IMR-90 (cell line): ENCODE measurements at regions not wholly inside any gene's neighbourhood (a gene's known extent, or its start where the extent isn't known, plus 50 kb on each side); places are given as distances from the start of the nearest gene placed in this dataset.

Experiments used
- ATAC-seq: fragments of 200-7000 bp; cut with Tn5 transposase; 2 replicates; pipeline ENCODE4 v1.9.1; 2020; ENCODE audit warnings: low read depth, mild to moderate bottlenecking, moderate library complexity
- BruUV-seq: library from RNA; stranded (reverse); fragments of 400-500 nt; replicated peaks from 2 replicates; lab custom pipeline; 2021; lab: Mats Ljungman, UMichigan
- CTCF ChIA-PET: fragments of 300-600 bp; formaldehyde crosslinking; extraction: SDS; loops from one replicate; lab custom pipeline; 2021; ENCODE audit warnings: antibody characterized with exemption; lab: Yijun Ruan, JAX
- POLR2A ChIA-PET: fragments of 300-600 bp; sonication (Branson Sonifier 250); formaldehyde crosslinking; loops from one replicate; lab custom pipeline; 2022; ENCODE audit warnings: antibody characterized with exemption; ENCODE audit not compliant: unreplicated experiment; lab: Charles Lee
- DNase-seq: peaks from one replicate; pipeline ENCODE4 v3.0.0; 2013
- H2AFZ ChIP-seq: replicated peaks from 2 replicates; pipeline ENCODE3; 2013; ENCODE audit warnings: low read length, mild to moderate bottlenecking; ENCODE audit not compliant: poor library complexity
- H2AK5ac ChIP-seq: 2 replicates; pipeline ENCODE4 v1.6.1; 2013; ENCODE audit warnings: low read depth, low read length, inconsistent platforms
- H2AK9ac ChIP-seq: replicated peaks from 2 replicates; pipeline ENCODE3; 2013; ENCODE audit warnings: mild to moderate bottlenecking, low read depth, low read length, moderate library complexity; ENCODE audit not compliant: poor library complexity
- H2BK120ac ChIP-seq: 2 replicates; pipeline ENCODE4 v1.6.1; 2013; ENCODE audit warnings: low read depth, low read length, inconsistent platforms
- H2BK15ac ChIP-seq: 3 replicates; pipeline ENCODE4 v1.6.1; 2013; ENCODE audit warnings: low read depth, low read length, inconsistent platforms
- H2BK20ac ChIP-seq: 2 replicates; pipeline ENCODE4 v1.6.1; 2013; ENCODE audit warnings: low read depth, mild to moderate bottlenecking, inconsistent platforms, low read length, moderate library complexity
- H2BK5ac ChIP-seq: 2 replicates; pipeline ENCODE4 v1.6.1; 2013; ENCODE audit warnings: mild to moderate bottlenecking, low read depth, low read length, inconsistent platforms; ENCODE audit not compliant: poor library complexity, severe bottlenecking
- H3K14ac ChIP-seq: replicated peaks from 2 replicates; pipeline ENCODE4 v1.6.1; 2013; ENCODE audit warnings: low read depth, low read length, inconsistent platforms
- H3K18ac ChIP-seq: 2 replicates; pipeline ENCODE4 v1.6.1; 2013; ENCODE audit warnings: low read depth, low read length, control low read depth
- H3K23ac ChIP-seq: 2 replicates; pipeline ENCODE4 v1.6.1; 2013; ENCODE audit warnings: low read depth, low read length, inconsistent platforms
- H3K27ac ChIP-seq: 2 replicates; pipeline ENCODE4 v1.5.1; 2013; ENCODE audit warnings: mild to moderate bottlenecking, control low read depth, low read length; ENCODE audit not compliant: insufficient read depth
- H3K27me3 ChIP-seq: 2 replicates; pipeline ENCODE4 v1.6.1; 2013; ENCODE audit warnings: low read length; ENCODE audit not compliant: control insufficient read depth, insufficient read depth
- H3K36me3 ChIP-seq: 2 replicates; pipeline ENCODE4 v1.6.1; 2013; ENCODE audit warnings: low read length, mixed read lengths; ENCODE audit not compliant: control insufficient read depth, insufficient read depth
- H3K4ac ChIP-seq: 2 replicates; pipeline ENCODE4 v1.6.1; 2013; ENCODE audit warnings: low read depth, low read length, inconsistent platforms
- H3K4me1 ChIP-seq: 2 replicates; pipeline ENCODE4 v1.6.1; 2013; ENCODE audit warnings: low read length, mixed read lengths; ENCODE audit not compliant: control insufficient read depth, insufficient read depth
- H3K4me2 ChIP-seq: 2 replicates; pipeline ENCODE4 v1.6.1; 2013; ENCODE audit warnings: low read depth, mild to moderate bottlenecking, control low read depth, low read length, moderate library complexity
- H3K4me3 ChIP-seq: 2 replicates; pipeline ENCODE4 v1.5.1; 2013; ENCODE audit warnings: low read depth, mild to moderate bottlenecking, control low read depth, low read length, moderate library complexity; ENCODE audit not compliant: insufficient read depth
- H3K56ac ChIP-seq: 2 replicates; pipeline ENCODE4 v1.6.1; 2013; ENCODE audit warnings: low read length, inconsistent platforms; ENCODE audit not compliant: insufficient read depth; ENCODE audit errors: extremely low read depth
- H3K79me1 ChIP-seq, 2 experiments: 2 replicates each; pipeline ENCODE4 v1.6.1; 2013; ENCODE audit warnings: low read length in 2 of 2, inconsistent platforms in 1 of 2, low read depth in 1 of 2
- H3K9ac ChIP-seq: 2 replicates; pipeline ENCODE4 v1.6.1; 2013; ENCODE audit warnings: low read depth, low read length, control low read depth
- H3K9me1 ChIP-seq: 2 replicates; pipeline ENCODE4 v1.6.1; 2013; ENCODE audit warnings: low read length, inconsistent platforms; ENCODE audit not compliant: insufficient read depth
- H3K9me3 ChIP-seq: 2 replicates; pipeline ENCODE4 v1.6.1; 2013; ENCODE audit warnings: low read length; ENCODE audit not compliant: control insufficient read depth, insufficient read depth
- H4K20me1 ChIP-seq: 2 replicates; pipeline ENCODE4 v1.6.1; 2013; ENCODE audit warnings: low read length, inconsistent platforms; ENCODE audit not compliant: insufficient read depth
- H4K5ac ChIP-seq: 2 replicates; pipeline ENCODE4 v1.6.1; 2013; ENCODE audit warnings: mild to moderate bottlenecking, low read depth, low read length, control low read depth
- H4K8ac ChIP-seq, 2 experiments: 2 replicates each; pipeline ENCODE4 v1.6.1; 2013; ENCODE audit warnings: low read depth in 2 of 2, low read length in 2 of 2, control low read depth in 1 of 2, inconsistent platforms in 1 of 2
- H4K91ac ChIP-seq: 2 replicates; pipeline ENCODE4 v1.6.1; 2013; ENCODE audit warnings: low read depth, low read length, inconsistent platforms; ENCODE audit not compliant: insufficient read depth
- BHLHE40 ChIP-seq: fragments of 150-350 bp; IDR thresholded peaks from 2 replicates; pipeline ENCODE4 v1.6.1; 2016; ENCODE audit warnings: mild to moderate bottlenecking, low read depth, low read length
- CEBPB ChIP-seq: IDR thresholded peaks from 2 replicates; pipeline ENCODE4 v1.6.1; 2012; ENCODE audit warnings: low read depth, low read length, improper control_type of control experiment
- CHD1 ChIP-seq: IDR thresholded peaks from 2 replicates; pipeline ENCODE4 v1.6.1; 2012; ENCODE audit warnings: low read depth, low read length, improper control_type of control experiment
- FOS ChIP-seq: fragments of 150-350 bp; IDR thresholded peaks from 2 replicates; pipeline ENCODE4 v1.6.1; 2016; ENCODE audit warnings: low read depth, low read length
- MAFK ChIP-seq: IDR thresholded peaks from 2 replicates; pipeline ENCODE4 v1.6.1; 2012; ENCODE audit warnings: low read depth, low read length, improper control_type of control experiment
- MAZ ChIP-seq: IDR thresholded peaks from 2 replicates; pipeline ENCODE4 v1.6.1; 2012; ENCODE audit warnings: low read depth, mild to moderate bottlenecking, low read length, improper control_type of control experiment, moderate library complexity, borderline replicate concordance
- MXI1 ChIP-seq: IDR thresholded peaks from 2 replicates; pipeline ENCODE4 v1.6.1; 2012; ENCODE audit warnings: low read depth, mild to moderate bottlenecking, low read length, moderate library complexity, borderline replicate concordance
- NFE2L2 ChIP-seq: fragments of 150-350 bp; IDR thresholded peaks from 2 replicates; pipeline ENCODE4 v1.6.1; 2016; ENCODE audit warnings: low read depth, mild to moderate bottlenecking, low read length
- POLR2A ChIP-seq: IDR thresholded peaks from 2 replicates; pipeline ENCODE4 v1.6.1; 2012; ENCODE audit warnings: mild to moderate bottlenecking, low read depth, low read length
- RAD21 ChIP-seq: IDR thresholded peaks from 2 replicates; pipeline ENCODE4 v1.6.1; 2012; ENCODE audit warnings: low read length, improper control_type of control experiment
- RCOR1 ChIP-seq: IDR thresholded peaks from 2 replicates; pipeline ENCODE4 v1.6.1; 2012; ENCODE audit warnings: mild to moderate bottlenecking, low read length, improper control_type of control experiment; ENCODE audit not compliant: insufficient replicate concordance
- RFX5 ChIP-seq: IDR thresholded peaks from 2 replicates; pipeline ENCODE4 v1.8.0; 2012; ENCODE audit warnings: low read depth, mild to moderate bottlenecking, low read length, moderate library complexity
- SMC3 ChIP-seq: fragments of 150-350 bp; IDR thresholded peaks from 2 replicates; pipeline ENCODE4 v1.6.1; 2016; ENCODE audit warnings: low read depth, mild to moderate bottlenecking, antibody characterized with exemption, low read length, moderate library complexity
- USF2 ChIP-seq: fragments of 150-350 bp; IDR thresholded peaks from 2 replicates; pipeline ENCODE4 v1.6.1; 2017; ENCODE audit warnings: mild to moderate bottlenecking, antibody characterized with exemption, low read length, low read depth
- WGBS, 2 experiments: methylation state at CpG; one replicate each; pipeline versions ENCODE4 v1.1.5 to v1.1.7; 2013; ENCODE audit warnings: missing lambda C conversion rate in 2 of 2; ENCODE audit not compliant: insufficient read length in 1 of 2; ENCODE audit errors: extremely low coverage in 2 of 2; 5-methylcytosine and 5-hydroxymethylcytosine counted together
- dilution Hi-C: fragments of 300-500 bp; cut with HindIII; formaldehyde crosslinking; loops from one replicate; pipeline ENCODE4 v1.14.3; 2018; ENCODE audit warnings: low sequenced_read_pairs; ENCODE audit not compliant: unreplicated experiment
- in situ Hi-C: fragments of 300-500 bp; cut with MboI; formaldehyde crosslinking; loops from 3 replicates; pipeline ENCODE4 v1.14.3; 2019; ENCODE audit warnings: low sequenced_read_pairs, inconsistent platforms, mixed read lengths
- intact Hi-C: fragments of 100-400 bp; cut with micrococcal nuclease; formaldehyde crosslinking; loops from 2 replicates; pipeline ENCODE4 v1.10.0; 2022
- TF ChIP-seq, protein P1 (sequence below): fragments of 150-350 bp; IDR thresholded peaks from 2 replicates; pipeline ENCODE4 v1.6.1; 2016; ENCODE audit warnings: low read depth, mild to moderate bottlenecking, low read length, moderate library complexity, borderline replicate concordance
- TF ChIP-seq, protein P2 (sequence below): conservative IDR thresholded peaks from 2 replicates; pipeline ENCODE4 v1.5.1; 2012; ENCODE audit warnings: mild to moderate bottlenecking, low read depth, low read length, improper control_type of control experiment

- Histone ChIP-seq H3K4me1 (no peaks in the 10 kb centered on the region), H2AK5ac (no peak overlapping the region), H3K4ac (no peak overlapping the region), H3K27me3 (no peaks in the 10 kb centered on the region), H3K14ac (no peak overlapping the region), H4K91ac (no peak overlapping the region), H3K9me1 (no peaks in the 10 kb centered on the region), H3K79me1 (no peaks in the 10 kb centered on the region), H3K36me3 (no peaks in the 10 kb centered on the region), H3K9ac (no peak overlapping the region), H3K4me2 (no peak overlapping the region), H3K23ac (no peak overlapping the region), H3K56ac (no peak overlapping the region), H3K18ac (no peak overlapping the region), H2AFZ (no peak overlapping the region), H2BK15ac (no peak overlapping the region), H3K4me3 (no peak overlapping the region), H2BK5ac (no peak overlapping the region), H3K9me3 (no peaks in the 10 kb centered on the region), H3K27ac (no peak overlapping the region), H4K5ac (no peak overlapping the region), H4K20me1 (no peaks in the 10 kb centered on the region), H2BK20ac (no peak overlapping the region), H2AK9ac (no peak overlapping the region), H2BK120ac (no peak overlapping the region), H4K8ac (no peak overlapping the region)
- DNase-seq (no peak), ATAC-seq (no peak)
- ChIA-PET CTCF (no interaction called here), POLR2A (no interaction called here)
- WGBS, 2 experiments = no CpG with 5 or more reads among the region's 2 CpGs
- TF ChIP-seq SMC3 = no peak
- TF ChIP-seq, protein P1, sequence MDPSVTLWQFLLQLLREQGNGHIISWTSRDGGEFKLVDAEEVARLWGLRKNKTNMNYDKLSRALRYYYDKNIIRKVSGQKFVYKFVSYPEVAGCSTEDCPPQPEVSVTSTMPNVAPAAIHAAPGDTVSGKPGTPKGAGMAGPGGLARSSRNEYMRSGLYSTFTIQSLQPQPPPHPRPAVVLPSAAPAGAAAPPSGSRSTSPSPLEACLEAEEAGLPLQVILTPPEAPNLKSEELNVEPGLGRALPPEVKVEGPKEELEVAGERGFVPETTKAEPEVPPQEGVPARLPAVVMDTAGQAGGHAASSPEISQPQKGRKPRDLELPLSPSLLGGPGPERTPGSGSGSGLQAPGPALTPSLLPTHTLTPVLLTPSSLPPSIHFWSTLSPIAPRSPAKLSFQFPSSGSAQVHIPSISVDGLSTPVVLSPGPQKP = no peak
- no peak for TF ChIP-seq MAFK
- TF ChIP-seq USF2 = no peak
- no peak for TF ChIP-seq RFX5
- TF ChIP-seq CHD1 = no peak
- no peak for TF ChIP-seq RAD21
- no peak for TF ChIP-seq MXI1
- no peak for TF ChIP-seq POLR2A
- no peak for TF ChIP-seq CEBPB
- TF ChIP-seq MAZ = no peak
- TF ChIP-seq, protein P2, sequence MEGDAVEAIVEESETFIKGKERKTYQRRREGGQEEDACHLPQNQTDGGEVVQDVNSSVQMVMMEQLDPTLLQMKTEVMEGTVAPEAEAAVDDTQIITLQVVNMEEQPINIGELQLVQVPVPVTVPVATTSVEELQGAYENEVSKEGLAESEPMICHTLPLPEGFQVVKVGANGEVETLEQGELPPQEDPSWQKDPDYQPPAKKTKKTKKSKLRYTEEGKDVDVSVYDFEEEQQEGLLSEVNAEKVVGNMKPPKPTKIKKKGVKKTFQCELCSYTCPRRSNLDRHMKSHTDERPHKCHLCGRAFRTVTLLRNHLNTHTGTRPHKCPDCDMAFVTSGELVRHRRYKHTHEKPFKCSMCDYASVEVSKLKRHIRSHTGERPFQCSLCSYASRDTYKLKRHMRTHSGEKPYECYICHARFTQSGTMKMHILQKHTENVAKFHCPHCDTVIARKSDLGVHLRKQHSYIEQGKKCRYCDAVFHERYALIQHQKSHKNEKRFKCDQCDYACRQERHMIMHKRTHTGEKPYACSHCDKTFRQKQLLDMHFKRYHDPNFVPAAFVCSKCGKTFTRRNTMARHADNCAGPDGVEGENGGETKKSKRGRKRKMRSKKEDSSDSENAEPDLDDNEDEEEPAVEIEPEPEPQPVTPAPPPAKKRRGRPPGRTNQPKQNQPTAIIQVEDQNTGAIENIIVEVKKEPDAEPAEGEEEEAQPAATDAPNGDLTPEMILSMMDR = no peak
- TF ChIP-seq NFE2L2 = no peak
- no peak for TF ChIP-seq FOS
- TF ChIP-seq RCOR1 = no peak
- no peak for TF ChIP-seq BHLHE40
- no TSS peak for BruUV-seq
- dilution Hi-C loops = no loop called here
- in situ Hi-C loops = loop anchor here (5.0 kb wide), 1 partner anchor 288 kb away; no protein-coding TSS in a partner anchor
- intact Hi-C loops = no loop called here
Measured at GRCh38 chr6:111995404-111995803, 58.5 kb upstream of the CCN6 start.
